Endothelial cell of umbilical vein (primary cell): ENCODE measurements at regions not wholly inside any gene's neighbourhood (a gene's known extent, or its start where the extent isn't known, plus 50 kb on each side); places are given as distances from the start of the nearest gene placed in this dataset.

Experiments used
- FOS ChIP-seq: IDR thresholded peaks from 2 replicates; pipeline ENCODE4 v1.6.1; 2011; ENCODE audit warnings: mild to moderate bottlenecking, low read length, moderate library complexity, borderline replicate concordance; ENCODE audit not compliant: insufficient read depth
- POLR2A ChIP-seq: IDR thresholded peaks from 2 replicates; pipeline ENCODE4 v1.6.1; 2012; ENCODE audit warnings: low read depth, mild to moderate bottlenecking, control low read depth, low read length
- POLR2AphosphoS5 ChIP-seq: IDR thresholded peaks from 2 replicates; pipeline ENCODE4 v1.6.1; 2012; ENCODE audit warnings: low read depth, mild to moderate bottlenecking, control low read depth, low read length, moderate library complexity; ENCODE audit not compliant: insufficient read depth

- no peak for TF ChIP-seq POLR2AphosphoS5
- TF ChIP-seq FOS, result no peak
- TF ChIP-seq POLR2A, result no peak
These were observed 616.1 kb upstream of the ALCAM start for GRCh38 chr3:104750581-104750980.
